ENCODE measurements at regions not wholly inside any gene's neighbourhood (a gene's known extent, or its start where the extent isn't known, plus 50 kb on each side); places are given as distances from the start of the nearest gene placed in this dataset.

DNA sequence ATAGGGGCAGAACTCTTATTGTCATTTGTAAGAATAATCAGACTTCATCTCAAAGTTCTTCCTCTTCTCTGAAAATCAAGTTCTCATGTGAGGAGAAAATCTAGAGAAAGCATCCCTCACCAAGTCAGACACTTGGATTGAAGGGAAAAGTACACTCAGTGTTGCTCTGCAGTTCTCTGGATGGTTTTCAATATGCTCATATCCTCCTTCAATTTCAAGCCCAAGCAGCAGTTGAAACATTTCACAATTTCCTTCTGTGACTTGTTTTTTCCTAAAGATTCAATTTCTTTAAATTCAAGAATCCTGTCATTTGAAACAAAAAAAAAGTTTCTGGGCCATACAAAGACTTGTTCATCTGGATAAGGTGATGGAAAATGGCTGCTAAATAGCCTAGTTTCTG lies 140.2 kb upstream of the AHI1 start:
- CTCF ChIA-PET = no interaction called here
- ATAC-seq = no peak
- Histone ChIP-seq H3K36me3 (ENCODE audit: low read depth, low read length) (no peaks in the 10 kb centered on the region), H3K27ac (ENCODE audit: low read length) (no peak overlapping the region), H3K4me3 (ENCODE audit: low read length) (no peak overlapping the region), H3K9me2 (replicated peaks; ENCODE audit: low read length) (no peaks in the 10 kb centered on the region), H2AFZ (ENCODE audit: low read length) (no peak overlapping the region), H3F3A (ENCODE audit: low read length, unreplicated experiment) (no peaks in the 10 kb centered on the region), H3K4me2 (ENCODE audit: low read length) (no peak overlapping the region), H3K9ac (ENCODE audit: low read length) (no peak overlapping the region), H3K4me1 (ENCODE audit: insufficient read depth, low read length) (no peaks in the 10 kb centered on the region), H3K27me3 (ENCODE audit: low read length) (no peaks in the 10 kb centered on the region), H3K9me3 (ENCODE audit: low read length) (no peaks in the 10 kb centered on the region), H3K79me2 (ENCODE audit: low read length) (no peaks in the 10 kb centered on the region), H4K20me1 (ENCODE audit: low read length) (no peaks in the 10 kb centered on the region)
- intact Hi-C loops (cut with micrococcal nuclease) = no loop called here
- POLR2A ChIA-PET (ENCODE audit: unreplicated experiment) = no interaction called here
- DNase-seq = no peak
- BruUV-seq (replicated peaks) = no TSS peak
- no peak for TF ChIP-seq EZH2 (IDR thresholded peaks at IDR 0.05; ENCODE audit: low read length, unreplicated experiment)
- TF ChIP-seq, protein P1, sequence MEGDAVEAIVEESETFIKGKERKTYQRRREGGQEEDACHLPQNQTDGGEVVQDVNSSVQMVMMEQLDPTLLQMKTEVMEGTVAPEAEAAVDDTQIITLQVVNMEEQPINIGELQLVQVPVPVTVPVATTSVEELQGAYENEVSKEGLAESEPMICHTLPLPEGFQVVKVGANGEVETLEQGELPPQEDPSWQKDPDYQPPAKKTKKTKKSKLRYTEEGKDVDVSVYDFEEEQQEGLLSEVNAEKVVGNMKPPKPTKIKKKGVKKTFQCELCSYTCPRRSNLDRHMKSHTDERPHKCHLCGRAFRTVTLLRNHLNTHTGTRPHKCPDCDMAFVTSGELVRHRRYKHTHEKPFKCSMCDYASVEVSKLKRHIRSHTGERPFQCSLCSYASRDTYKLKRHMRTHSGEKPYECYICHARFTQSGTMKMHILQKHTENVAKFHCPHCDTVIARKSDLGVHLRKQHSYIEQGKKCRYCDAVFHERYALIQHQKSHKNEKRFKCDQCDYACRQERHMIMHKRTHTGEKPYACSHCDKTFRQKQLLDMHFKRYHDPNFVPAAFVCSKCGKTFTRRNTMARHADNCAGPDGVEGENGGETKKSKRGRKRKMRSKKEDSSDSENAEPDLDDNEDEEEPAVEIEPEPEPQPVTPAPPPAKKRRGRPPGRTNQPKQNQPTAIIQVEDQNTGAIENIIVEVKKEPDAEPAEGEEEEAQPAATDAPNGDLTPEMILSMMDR (conservative IDR thresholded peaks at IDR 0.05; ENCODE audit: low read depth, low read length) = no peak
- no peak for TF ChIP-seq EZH2phosphoT487 (IDR thresholded peaks at IDR 0.05; ENCODE audit: borderline replicate concordance, low read length)

DNA sequence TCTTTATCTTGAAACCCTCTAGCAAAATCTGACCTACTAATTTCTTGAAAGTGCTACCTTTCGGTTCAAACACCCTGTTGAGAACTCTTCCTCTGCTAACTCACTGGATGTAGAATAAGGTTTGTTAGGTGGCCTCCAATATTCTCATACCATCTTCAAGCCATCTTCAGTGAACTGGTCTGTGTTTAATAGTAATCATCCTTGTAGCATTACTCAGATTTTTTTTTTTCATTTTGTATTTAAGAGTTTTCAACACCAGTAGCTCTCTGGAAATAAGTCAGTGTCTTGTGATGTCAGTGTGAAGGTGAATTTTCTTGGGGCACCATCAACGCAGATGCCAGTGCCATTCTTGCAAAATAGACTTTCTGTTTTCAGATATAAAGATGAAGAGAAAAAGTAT lies 140.6 kb upstream of the AHI1 start:
- Histone ChIP-seq H3K27ac (ENCODE audit: low read length) (no peak overlapping the region), H3K9ac (ENCODE audit: low read length) (no peak overlapping the region), H4K20me1 (ENCODE audit: low read length) (no peaks in the 10 kb centered on the region), H3K36me3 (ENCODE audit: low read depth, low read length) (no peaks in the 10 kb centered on the region), H3K79me2 (ENCODE audit: low read length) (no peaks in the 10 kb centered on the region), H3K9me2 (replicated peaks; ENCODE audit: low read length) (no peaks in the 10 kb centered on the region), H3K9me3 (ENCODE audit: low read length) (no peaks in the 10 kb centered on the region), H3K4me1 (ENCODE audit: insufficient read depth, low read length) (no peaks in the 10 kb centered on the region), H3F3A (ENCODE audit: low read length, unreplicated experiment) (no peaks in the 10 kb centered on the region), H3K4me2 (ENCODE audit: low read length) (no peak overlapping the region), H3K4me3 (ENCODE audit: low read length) (no peak overlapping the region), H3K27me3 (ENCODE audit: low read length) (no peaks in the 10 kb centered on the region), H2AFZ (ENCODE audit: low read length) (no peak overlapping the region)
- CTCF ChIA-PET = no interaction called here
- intact Hi-C loops (cut with micrococcal nuclease) = no loop called here
- TF ChIP-seq, protein P1 (conservative IDR thresholded peaks at IDR 0.05; ENCODE audit: low read depth, low read length) = no peak
- TF ChIP-seq EZH2 (IDR thresholded peaks at IDR 0.05; ENCODE audit: low read length, unreplicated experiment) = no peak
- TF ChIP-seq EZH2phosphoT487 (IDR thresholded peaks at IDR 0.05; ENCODE audit: borderline replicate concordance, low read length) = no peak
- POLR2A ChIA-PET (ENCODE audit: unreplicated experiment) = no interaction called here
- ATAC-seq = no peak
- DNase-seq = no peak
- BruUV-seq (replicated peaks) = no TSS peak

DNA sequence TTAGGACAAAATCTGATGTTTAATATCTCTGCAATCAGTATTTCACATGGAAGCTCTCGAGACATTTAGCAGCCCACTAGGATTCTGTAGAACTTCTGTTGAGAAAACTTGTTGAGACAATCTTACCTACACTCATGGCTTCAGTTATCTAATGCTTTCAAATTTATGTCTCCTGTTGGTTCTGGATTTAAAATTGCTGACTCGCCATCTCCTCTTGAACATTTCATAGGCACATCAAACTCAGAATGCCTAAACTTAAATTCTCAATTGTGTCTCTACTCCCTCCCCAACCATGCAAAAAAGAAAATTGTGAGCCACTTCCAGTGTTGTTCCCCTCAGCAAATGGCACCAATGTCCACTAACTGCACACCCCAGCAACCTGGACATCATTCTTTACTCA lies 142.5 kb upstream of the AHI1 start:
- ChIA-PET CTCF (no interaction called here), POLR2A (ENCODE audit: unreplicated experiment) (no interaction called here)
- H3K9me3 ChIP-seq (ENCODE audit: low read length) = no peaks in the 10 kb centered on the region
- no peak overlapping the region for H3K9ac ChIP-seq (ENCODE audit: low read length)
- H3K9me2 ChIP-seq (replicated peaks; ENCODE audit: low read length) = no peaks in the 10 kb centered on the region
- no peaks in the 10 kb centered on the region for H3F3A ChIP-seq (ENCODE audit: low read length, unreplicated experiment)
- no peak overlapping the region for H2AFZ ChIP-seq (ENCODE audit: low read length)
- H3K27me3 ChIP-seq (ENCODE audit: low read length) = no peaks in the 10 kb centered on the region
- no peaks in the 10 kb centered on the region for H3K4me1 ChIP-seq (ENCODE audit: insufficient read depth, low read length)
- TF ChIP-seq EZH2 (IDR thresholded peaks at IDR 0.05; ENCODE audit: low read length, unreplicated experiment) (no peak), EZH2phosphoT487 (IDR thresholded peaks at IDR 0.05; ENCODE audit: borderline replicate concordance, low read length) (no peak)
- TF ChIP-seq, protein P1 (conservative IDR thresholded peaks at IDR 0.05; ENCODE audit: low read depth, low read length) = no peak
- DNase-seq = no peak
- no peaks in the 10 kb centered on the region for H3K79me2 ChIP-seq (ENCODE audit: low read length)
- intact Hi-C loops (cut with micrococcal nuclease) = no loop called here
- no peaks in the 10 kb centered on the region for H4K20me1 ChIP-seq (ENCODE audit: low read length)
- BruUV-seq (replicated peaks) = no TSS peak
- H3K27ac ChIP-seq (ENCODE audit: low read length) = no peak overlapping the region
- no peak overlapping the region for H3K4me2 ChIP-seq (ENCODE audit: low read length)
- ATAC-seq = no peak
- H3K36me3 ChIP-seq (ENCODE audit: low read depth, low read length) = no peaks in the 10 kb centered on the region
- H3K4me3 ChIP-seq (ENCODE audit: low read length) = no peak overlapping the region
